Gastroesophageal sphincter (tissue), 4 donors: ENCODE measurements at regions not wholly inside any gene's neighbourhood (a gene's known extent, or its start where the extent isn't known, plus 50 kb on each side); places are given as distances from the start of the nearest gene placed in this dataset.

Experiments used
- ATAC-seq: fragments of 150-250 bp; one replicate; pipeline ENCODE4 v1.9.1; 2016; ENCODE audit warnings: mild to moderate bottlenecking, moderate library complexity
- H3K27ac ChIP-seq, 4 donors: fragments of 200-600 bp; sonication (generic) in 3 of 4; 1 replicate in 3 of 4; 2 replicates in 1 of 4; pipeline ENCODE4 v1.5.1; 2016 to 2019
- H3K27me3 ChIP-seq: fragments of 200-600 bp; sonication (generic); one replicate; pipeline ENCODE4 v1.5.1; 2019
- H3K36me3 ChIP-seq, 2 donors: fragments of 200-600 bp; sonication (generic); one replicate each; pipeline ENCODE4 v1.5.1; 2019; ENCODE audit warnings: control low read depth in 1 of 2
- H3K4me1 ChIP-seq, 3 donors: fragments of 200-600 bp; sonication (generic); 1 replicate in 2 of 3; 2 replicates in 1 of 3; pipeline ENCODE4 v1.5.1; 2016 to 2019; ENCODE audit warnings: control low read depth in 2 of 3
- H3K4me3 ChIP-seq, 2 donors: fragments of 200-600 bp; sonication (generic); one replicate each; pipeline ENCODE4 v1.5.1; 2019; ENCODE audit warnings: mild to moderate bottlenecking in 1 of 2, moderate library complexity in 1 of 2
- H3K9me3 ChIP-seq, 3 donors: fragments of 200-600 bp; sonication (generic); one replicate each; pipeline ENCODE4 v1.5.1; 2017 to 2019; ENCODE audit warnings: control low read depth in 2 of 3
- CTCF ChIP-seq, 4 experiments: fragments of 200-600 bp in 2 of 4; fragments of 450-650 bp in 2 of 4; sonication (generic) in 1 of 4; IDR thresholded peaks; one replicate each; pipeline ENCODE4 v1.5.1; 2017 to 2019; ENCODE audit warnings: antibody characterized with exemption in 4 of 4, mild to moderate bottlenecking in 2 of 4, moderate library complexity in 2 of 4
- EP300 ChIP-seq: sonication (generic); formaldehyde crosslinking; IDR thresholded peaks from one replicate; pipeline ENCODE4 v1.6.1; 2017; ENCODE audit warnings: antibody characterized with exemption, mild to moderate bottlenecking
- POLR2A ChIP-seq, 2 donors: fragments of 450-650 bp; IDR thresholded peaks; one replicate each; pipeline ENCODE4 v1.6.1; 2017; ENCODE audit warnings: antibody characterized with exemption in 2 of 2, mild to moderate bottlenecking in 2 of 2, moderate library complexity in 1 of 2
- POLR2AphosphoS5 ChIP-seq: sonication (generic); formaldehyde crosslinking; IDR thresholded peaks from one replicate; pipeline ENCODE4 v1.6.1; 2017; ENCODE audit warnings: antibody characterized with exemption
- WGBS, 2 donors: methylation state at CpG; one replicate each; pipeline ENCODE4 v1.1.5; 2018; ENCODE audit warnings: low coverage in 1 of 2; 5-methylcytosine and 5-hydroxymethylcytosine counted together
- small RNA-seq, 4 donors: library from RNA; depleted of rRNA; stranded (forward); fragments of <200 nt; gene quantifications; one replicate each; pipeline ENCODE3, GENCODE V24; 2016

DNA sequence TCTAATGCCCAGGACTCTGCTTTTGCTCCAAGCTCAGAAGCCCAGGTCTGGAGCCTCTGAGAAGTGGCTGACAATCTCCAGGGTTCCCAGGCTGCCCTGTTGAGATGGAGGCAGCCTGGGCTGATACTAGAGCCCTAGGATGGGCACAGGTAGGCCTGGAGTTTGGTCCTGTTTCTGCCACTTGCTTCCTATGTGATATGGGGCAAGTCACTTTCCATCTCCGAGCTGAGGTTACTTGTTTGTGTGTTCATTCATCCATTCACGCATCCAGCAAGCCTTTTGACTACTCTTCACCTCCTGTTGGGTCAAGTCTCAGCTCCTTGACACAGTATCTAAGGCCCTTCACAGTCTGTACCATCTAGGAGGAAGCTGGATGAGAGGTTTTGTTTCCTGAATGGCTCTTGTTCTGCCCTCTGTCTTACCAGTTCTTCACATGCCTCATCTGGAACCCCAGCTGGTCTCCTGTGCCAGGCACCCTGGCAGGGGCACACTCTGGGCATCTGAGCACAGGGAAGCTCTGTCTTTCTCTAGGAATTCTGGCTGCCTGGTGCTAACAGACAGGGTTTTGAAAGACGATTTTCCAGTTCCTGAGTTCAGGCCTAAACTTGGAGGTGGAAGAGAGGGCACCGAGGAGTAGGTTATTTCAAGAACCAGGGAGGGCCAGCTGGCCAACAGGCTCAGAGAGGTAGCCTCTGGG is 53.2 kb upstream of the AMPD3 start:
- Histone ChIP-seq H3K27me3 (no peaks in the 10 kb centered on the region), H3K27ac (no peak overlapping the region), H3K9me3 (no peaks in the 10 kb centered on the region), H3K36me3 (no peaks in the 10 kb centered on the region), H3K4me3 (no peak overlapping the region), H3K4me1 (peaks cover 0 to 8% (median 4%) of the 10 kb centered on the region in 3 donors)
- WGBS, 2 donors, result 87 to 90% methylated on average over 2 to 3 of the region's 4 CpGs
- no peak for ATAC-seq
- no peak for TF ChIP-seq POLR2AphosphoS5
- no peak for TF ChIP-seq POLR2A (IDR thresholded peaks at IDR 0.05)
- no peak for TF ChIP-seq CTCF (IDR thresholded peaks at IDR 0.05)
- no peak for TF ChIP-seq EP300

Small RNAs in the stretch of these regions (small RNA-seq; reads per million reads assigned to genes)
- gene RNU6ATAC33P, result 0 reads per million in 4 donors
